ENCODE measurements at regions not wholly inside any gene's neighbourhood (a gene's known extent, or its start where the extent isn't known, plus 50 kb on each side); places are given as distances from the start of the nearest gene placed in this dataset.

DNA sequence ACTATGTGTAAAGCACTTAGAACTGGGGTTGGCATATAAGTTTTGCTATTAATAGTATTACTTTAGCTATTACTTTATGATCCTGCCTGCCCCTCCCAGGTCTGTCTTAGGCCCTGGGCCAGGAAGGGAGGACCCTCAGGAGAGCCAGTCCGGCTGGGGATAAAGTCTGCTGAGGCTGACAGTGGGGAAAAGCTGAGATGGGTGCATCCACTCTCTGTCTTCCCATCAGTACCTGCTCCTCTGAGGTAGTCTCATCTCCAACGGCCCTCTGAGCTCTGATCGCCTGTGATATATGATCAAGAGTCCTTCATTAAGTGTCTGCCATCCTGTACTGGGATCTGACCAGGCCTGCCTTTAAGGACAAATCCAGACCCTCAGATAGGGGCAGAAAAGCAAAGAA lies 156.5 kb upstream of the PJA1 start:
- TF ChIP-seq POLR2A (IDR thresholded peaks at IDR 0.05): no peak
- no peak for TF ChIP-seq CTCF (IDR thresholded peaks at IDR 0.05)

All from testis (tissue), 2 donors.